ENCODE measurements at regions not wholly inside any gene's neighbourhood (a gene's known extent, or its start where the extent isn't known, plus 50 kb on each side); places are given as distances from the start of the nearest gene placed in this dataset.

GRCh38 chr16:6976716-6977115, 355.9 kb upstream of the RBFOX1 start:
- TF ChIP-seq POLR2AphosphoS5 (IDR thresholded peaks at IDR 0.05; ENCODE audit: insufficient read depth in 1 of 2, low read depth in 1 of 2): no peak
- TF ChIP-seq POLR2A (IDR thresholded peaks at IDR 0.05): no peak
- TF ChIP-seq CTCF (IDR thresholded peaks at IDR 0.05): no peak

GRCh38 chr16:6970171-6970857, 362.3 kb upstream of the RBFOX1 start:
- Histone ChIP-seq H3K4me1 (no peaks in the 10 kb centered on the region), H3K27me3 (no peaks in the 10 kb centered on the region), H3K9me3 (no peaks in the 10 kb centered on the region), H3K27ac (no peak overlapping the region), H3K36me3 (no peaks in the 10 kb centered on the region), H3K4me3 (no peak overlapping the region)
- intact Hi-C loops (cut with DNase I): no loop called here
- no peak for TF ChIP-seq POLR2AphosphoS5 (IDR thresholded peaks at IDR 0.05; ENCODE audit: insufficient read depth in 1 of 2, low read depth in 1 of 2)
- TF ChIP-seq POLR2A (IDR thresholded peaks at IDR 0.05): no peak
- TF ChIP-seq CTCF (IDR thresholded peaks at IDR 0.05): no peak
- no peak for DNase-seq (ENCODE audit: extremely low spot score in 2 of 2)

More at GRCh38 chr16:6976716-6977115, 355.9 kb upstream of the RBFOX1 start:
- Histone ChIP-seq H3K27ac (no peak overlapping the region), H3K36me3 (no peaks in the 10 kb centered on the region), H3K9me3 (no peaks in the 10 kb centered on the region), H3K4me1 (no peaks in the 10 kb centered on the region), H3K4me3 (no peak overlapping the region), H3K27me3 (no peaks in the 10 kb centered on the region)
- DNase-seq (ENCODE audit: extremely low spot score in 2 of 2): no peak
- intact Hi-C loops (cut with DNase I): no loop called here

- no peaks in the 10 kb centered on the region for H3K36me3 ChIP-seq
- TF ChIP-seq CTCF (IDR thresholded peaks at IDR 0.05) (no peak), POLR2AphosphoS5 (IDR thresholded peaks at IDR 0.05; ENCODE audit: insufficient read depth in 1 of 2, low read depth in 1 of 2) (no peak), POLR2A (IDR thresholded peaks at IDR 0.05) (no peak)
- H3K4me3 ChIP-seq: no peak overlapping the region
- DNase-seq (ENCODE audit: extremely low spot score in 2 of 2): no peak
- no peaks in the 10 kb centered on the region for H3K9me3 ChIP-seq
- intact Hi-C loops (cut with DNase I): no loop called here
- no peak overlapping the region for H3K27ac ChIP-seq
- H3K4me1 ChIP-seq: no peaks in the 10 kb centered on the region
- H3K27me3 ChIP-seq: no peaks in the 10 kb centered on the region
Measured at GRCh38 chr16:6969594-6969993, 363.1 kb upstream of the RBFOX1 start.

- Histone ChIP-seq H3K4me3 (no peak overlapping the region), H3K36me3 (no peaks in the 10 kb centered on the region), H3K9me3 (no peaks in the 10 kb centered on the region), H3K4me1 (no peaks in the 10 kb centered on the region), H3K27ac (no peak overlapping the region), H3K27me3 (no peaks in the 10 kb centered on the region)
- intact Hi-C loops (cut with DNase I): no loop called here
- TF ChIP-seq POLR2AphosphoS5 (IDR thresholded peaks at IDR 0.05; ENCODE audit: insufficient read depth in 1 of 2, low read depth in 1 of 2) (no peak), POLR2A (IDR thresholded peaks at IDR 0.05) (no peak), CTCF (IDR thresholded peaks at IDR 0.05) (no peak)
- no peak for DNase-seq (ENCODE audit: extremely low spot score in 2 of 2)
Measured at GRCh38 chr16:6967796-6968320, 364.8 kb upstream of the RBFOX1 start.

- Histone ChIP-seq H3K9me3 (no peaks in the 10 kb centered on the region), H3K27me3 (no peaks in the 10 kb centered on the region), H3K4me3 (no peak overlapping the region), H3K36me3 (no peaks in the 10 kb centered on the region), H3K27ac (no peak overlapping the region), H3K4me1 (no peaks in the 10 kb centered on the region)
- TF ChIP-seq POLR2AphosphoS5 (IDR thresholded peaks at IDR 0.05; ENCODE audit: insufficient read depth in 1 of 2, low read depth in 1 of 2): no peak
- TF ChIP-seq POLR2A (IDR thresholded peaks at IDR 0.05): no peak
- TF ChIP-seq CTCF (IDR thresholded peaks at IDR 0.05): no peak
- no peak for DNase-seq (ENCODE audit: extremely low spot score in 2 of 2)
- intact Hi-C loops (cut with DNase I): no loop called here
Measured at GRCh38 chr16:6966925-6967324, 365.7 kb upstream of the RBFOX1 start.

Data from vagina (tissue), 2 donors.